LNCaP clone FGC (cell line): ENCODE measurements at regions not wholly inside any gene's neighbourhood (a gene's known extent, or its start where the extent isn't known, plus 50 kb on each side); places are given as distances from the start of the nearest gene placed in this dataset.

Experiments
- DNase-seq: peaks from one replicate; pipeline ENCODE4 v3.0.0-alpha.2; 2011; ENCODE audit warnings: low read depth
- H3K4me3 ChIP-seq: 2 replicates; pipeline ENCODE4 v1.5.1; 2011; ENCODE audit warnings: mild to moderate bottlenecking, low read depth, low read length, control low read depth
- CTCF ChIP-seq: IDR thresholded peaks from 2 replicates; pipeline ENCODE4 v1.5.1; 2012; ENCODE audit warnings: mild to moderate bottlenecking; ENCODE audit not compliant: control insufficient read depth, insufficient read depth; ENCODE audit errors: extremely low read depth

GRCh38 chr11:110992481-110992880 lies 253.0 kb upstream of the POU2AF2 start:
- no peak overlapping the region for H3K4me3 ChIP-seq
- no peak for DNase-seq
- TF ChIP-seq CTCF = no peak

GRCh38 chr11:110991661-110992355 lies 253.7 kb upstream of the POU2AF2 start:
- no peak for TF ChIP-seq CTCF
- DNase-seq = no peak
- no peak overlapping the region for H3K4me3 ChIP-seq

- H3K4me3 ChIP-seq = no peak overlapping the region
- TF ChIP-seq CTCF = no peak
- no peak for DNase-seq
Measured at GRCh38 chr11:110990311-110990710, 255.2 kb upstream of the POU2AF2 start.

- peak; percentile 13 for DNase-seq
- H3K4me3 ChIP-seq = no peak overlapping the region
- TF ChIP-seq CTCF = no peak
Measured at GRCh38 chr11:110989428-110990133, 255.9 kb upstream of the POU2AF2 start.

- no peak for TF ChIP-seq CTCF
- no peak overlapping the region for H3K4me3 ChIP-seq
- no peak for DNase-seq
Measured at GRCh38 chr11:110988671-110989070, 256.9 kb upstream of the POU2AF2 start.

- no peak for TF ChIP-seq CTCF
- no peak overlapping the region for H3K4me3 ChIP-seq
- no peak for DNase-seq
Measured at GRCh38 chr11:110986016-110986415, 259.5 kb upstream of the POU2AF2 start.
